Activated T-cell treated with anti-CD3 and anti-CD28 coated beads, Interleukin-2, amount 50 U/mL, for 4 hours (primary cell): ENCODE measurements at regions not wholly inside any gene's neighbourhood (a gene's known extent, or its start where the extent isn't known, plus 50 kb on each side); places are given as distances from the start of the nearest gene placed in this dataset.

Experiments used
- ATAC-seq, 2 donors: fragments of 200-7000 bp; cut with Tn5 transposase; one replicate each; pipeline ENCODE4 v1.10.0; 2021
- DNase-seq: peaks from one replicate; pipeline ENCODE4 v3.0.0-alpha.2; 2020
- H3K27me3 Mint-ChIP-seq: one replicate; pipeline ENCODE4 v1.8.0; 2021; ENCODE audit warnings: low read depth, mixed read lengths
- H3K36me3 Mint-ChIP-seq: one replicate; pipeline ENCODE4 v1.8.0; 2022; ENCODE audit warnings: mixed read lengths; ENCODE audit not compliant: insufficient read depth
- H3K4me1 Mint-ChIP-seq: one replicate; pipeline ENCODE4 v1.8.0; 2021; ENCODE audit warnings: low read depth, mixed read lengths
- H3K4me3 Mint-ChIP-seq: one replicate; pipeline ENCODE4 v1.8.0; 2021; ENCODE audit warnings: mild to moderate bottlenecking, moderate library complexity, mixed read lengths
- H3K9me3 Mint-ChIP-seq: one replicate; pipeline ENCODE4 v1.8.0; 2021; ENCODE audit warnings: mixed read lengths

GRCh38 chr20:39534846-39535245 is 572.7 kb downstream of the DHX35 start:
- H3K4me1 Mint-ChIP-seq, result no peaks in the 10 kb centered on the region
- no peaks in the 10 kb centered on the region for H3K27me3 Mint-ChIP-seq
- H3K9me3 Mint-ChIP-seq, result no peaks in the 10 kb centered on the region
- no peak for DNase-seq
- H3K4me3 Mint-ChIP-seq, result no peak overlapping the region
- H3K36me3 Mint-ChIP-seq, result no peaks in the 10 kb centered on the region
- ATAC-seq, result no peak

- no peak overlapping the region for H3K4me3 Mint-ChIP-seq
- H3K36me3 Mint-ChIP-seq, result no peaks in the 10 kb centered on the region
- DNase-seq (no peak), ATAC-seq (no peak)
- no peaks in the 10 kb centered on the region for H3K4me1 Mint-ChIP-seq
- H3K9me3 Mint-ChIP-seq, result no peaks in the 10 kb centered on the region
- no peaks in the 10 kb centered on the region for H3K27me3 Mint-ChIP-seq
Observed at GRCh38 chr20:39533858-39534257, 571.7 kb downstream of the DHX35 start.

GRCh38 chr20:39532205-39532604 is 570.1 kb downstream of the DHX35 start:
- Mint-ChIP-seq H3K36me3 (no peaks in the 10 kb centered on the region), H3K4me1 (no peaks in the 10 kb centered on the region), H3K27me3 (no peaks in the 10 kb centered on the region), H3K4me3 (no peak overlapping the region), H3K9me3 (no peaks in the 10 kb centered on the region)
- no peak for DNase-seq
- ATAC-seq, result no peak

DNA sequence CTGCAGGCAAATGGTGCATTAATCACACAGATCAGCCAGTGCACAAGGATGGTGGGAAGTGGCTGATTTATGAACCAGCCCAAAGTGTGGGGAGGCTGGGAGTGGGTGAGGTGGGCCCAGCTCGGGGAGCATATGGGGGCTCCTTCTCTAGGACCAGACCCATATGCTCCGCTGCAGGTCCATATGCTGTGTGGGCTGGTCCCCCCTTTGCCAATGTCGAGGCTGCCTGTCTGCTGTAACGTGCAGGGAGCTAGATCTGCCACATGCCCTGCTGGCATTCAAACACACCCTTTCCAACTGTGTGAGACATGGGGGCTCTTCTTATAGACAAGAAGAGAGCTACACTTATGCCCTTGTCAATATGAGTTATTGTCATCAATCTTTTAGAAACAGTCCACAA is 566.3 kb downstream of the DHX35 start:
- H3K27me3 Mint-ChIP-seq, result no peaks in the 10 kb centered on the region
- DNase-seq (no peak), ATAC-seq (no peak)
- no peaks in the 10 kb centered on the region for H3K4me1 Mint-ChIP-seq
- H3K36me3 Mint-ChIP-seq, result no peaks in the 10 kb centered on the region
- H3K9me3 Mint-ChIP-seq, result no peaks in the 10 kb centered on the region
- no peak overlapping the region for H3K4me3 Mint-ChIP-seq

DNA sequence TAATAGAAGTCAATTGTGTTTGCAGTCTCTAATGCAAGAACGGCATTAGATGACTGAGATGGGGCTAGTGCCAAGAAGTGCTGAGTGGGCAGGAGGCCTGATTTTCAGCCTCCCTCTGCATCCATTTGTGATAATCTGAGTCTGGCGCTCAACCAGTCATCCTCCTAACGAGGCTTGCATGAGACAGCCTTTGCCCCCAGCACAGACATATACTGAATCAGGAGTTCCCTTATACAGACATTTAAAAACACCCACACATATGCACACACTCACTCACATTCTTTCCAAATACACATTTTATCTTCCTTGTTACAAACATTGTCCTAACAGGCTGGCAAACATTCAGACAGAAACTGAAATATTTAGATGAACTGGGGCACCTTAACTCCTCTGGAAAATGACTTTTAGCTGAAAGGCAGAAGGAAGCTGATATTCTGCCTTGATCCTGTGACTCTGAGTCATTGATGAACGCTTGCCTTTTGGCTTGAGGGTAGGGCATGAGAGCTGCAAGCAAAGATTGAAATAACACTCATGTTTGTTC is 562.3 kb downstream of the DHX35 start:
- ATAC-seq, result no peak
- peaks cover 6% of the 10 kb centered on the region for H3K9me3 Mint-ChIP-seq
- no peak for DNase-seq
- no peaks in the 10 kb centered on the region for H3K4me1 Mint-ChIP-seq
- H3K4me3 Mint-ChIP-seq, result no peak overlapping the region
- H3K27me3 Mint-ChIP-seq, result no peaks in the 10 kb centered on the region
- H3K36me3 Mint-ChIP-seq, result no peaks in the 10 kb centered on the region

DNA sequence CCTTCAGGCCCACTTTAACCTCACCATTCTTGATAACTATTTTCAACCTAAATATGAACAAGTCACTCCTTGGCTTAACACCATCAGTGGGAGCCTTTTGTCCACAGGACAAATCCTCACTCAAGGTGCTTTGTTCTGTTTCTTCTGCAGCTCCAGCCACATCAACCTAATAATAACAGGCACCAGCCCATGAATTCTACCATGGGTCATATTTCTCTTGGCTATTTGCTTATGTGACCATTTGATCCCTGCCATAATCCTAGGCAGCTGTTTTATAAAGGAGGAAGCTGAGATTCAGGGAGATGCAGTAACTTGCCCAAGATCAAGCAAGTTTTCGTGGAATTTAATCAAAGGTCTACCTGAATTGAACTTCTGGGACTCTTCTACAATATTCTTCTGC is 561.3 kb downstream of the DHX35 start:
- Mint-ChIP-seq H3K4me1 (no peaks in the 10 kb centered on the region), H3K27me3 (no peaks in the 10 kb centered on the region), H3K4me3 (no peak overlapping the region), H3K36me3 (no peaks in the 10 kb centered on the region), H3K9me3 (peaks cover 6% of the 10 kb centered on the region)
- no peak for DNase-seq
- ATAC-seq, result no peak

GRCh38 chr20:39518654-39519053 is 556.5 kb downstream of the DHX35 start:
- Mint-ChIP-seq H3K27me3 (no peaks in the 10 kb centered on the region), H3K36me3 (no peaks in the 10 kb centered on the region), H3K4me3 (no peak overlapping the region), H3K9me3 (peaks cover 12% of the 10 kb centered on the region), H3K4me1 (no peaks in the 10 kb centered on the region)
- no peak for ATAC-seq
- DNase-seq, result no peak

- no peak overlapping the region for H3K4me3 Mint-ChIP-seq
- H3K9me3 Mint-ChIP-seq, result peaks cover 17% of the 10 kb centered on the region
- no peaks in the 10 kb centered on the region for H3K4me1 Mint-ChIP-seq
- no peaks in the 10 kb centered on the region for H3K27me3 Mint-ChIP-seq
- ATAC-seq (no peak), DNase-seq (no peak)
- no peaks in the 10 kb centered on the region for H3K36me3 Mint-ChIP-seq
Observed at GRCh38 chr20:39516964-39517363, 554.8 kb downstream of the DHX35 start.

DNA sequence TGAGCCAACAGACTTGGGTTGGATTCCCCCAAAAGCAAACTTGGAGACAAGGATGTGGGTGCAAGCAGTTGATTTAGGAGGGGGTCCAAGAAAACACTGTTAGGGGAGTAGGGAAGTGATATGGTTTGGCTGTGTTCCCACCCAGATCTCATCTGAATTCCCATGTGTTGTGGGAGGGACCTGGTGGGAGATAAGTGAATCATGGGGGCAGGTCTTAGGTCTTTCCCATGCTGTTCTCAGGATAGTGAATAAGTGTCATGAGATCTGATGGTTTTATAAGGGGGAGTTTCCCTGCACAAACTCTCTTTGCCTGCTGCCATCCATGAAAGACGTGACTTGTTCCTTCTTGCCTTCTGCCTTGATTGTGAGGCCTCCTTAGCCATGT is 542.6 kb downstream of the DHX35 start:
- H3K4me1 Mint-ChIP-seq, result no peaks in the 10 kb centered on the region
- DNase-seq, result no peak
- H3K9me3 Mint-ChIP-seq, result no peaks in the 10 kb centered on the region
- no peak for ATAC-seq
- H3K4me3 Mint-ChIP-seq, result no peak overlapping the region
- no peaks in the 10 kb centered on the region for H3K27me3 Mint-ChIP-seq
- H3K36me3 Mint-ChIP-seq, result no peaks in the 10 kb centered on the region

GRCh38 chr20:39503902-39504709 is 542.0 kb downstream of the DHX35 start:
- DNase-seq (no peak), ATAC-seq (no peak)
- Mint-ChIP-seq H3K4me1 (no peaks in the 10 kb centered on the region), H3K36me3 (no peaks in the 10 kb centered on the region), H3K9me3 (no peaks in the 10 kb centered on the region), H3K4me3 (no peak overlapping the region), H3K27me3 (no peaks in the 10 kb centered on the region)

- Mint-ChIP-seq H3K36me3 (no peaks in the 10 kb centered on the region), H3K4me3 (no peak overlapping the region), H3K27me3 (peaks cover 3% of the 10 kb centered on the region), H3K4me1 (no peaks in the 10 kb centered on the region), H3K9me3 (peaks cover 7% of the 10 kb centered on the region)
- no peak for ATAC-seq
- DNase-seq, result no peak
Observed at GRCh38 chr20:39492223-39492797, 530.2 kb downstream of the DHX35 start.

GRCh38 chr20:39491711-39492110 is 529.6 kb downstream of the DHX35 start:
- Mint-ChIP-seq H3K4me3 (no peak overlapping the region), H3K4me1 (no peaks in the 10 kb centered on the region), H3K27me3 (peaks cover 3% of the 10 kb centered on the region), H3K9me3 (peaks cover 3% of the 10 kb centered on the region), H3K36me3 (no peaks in the 10 kb centered on the region)
- ATAC-seq (no peak), DNase-seq (no peak)

GRCh38 chr20:39489986-39490560 is 527.9 kb downstream of the DHX35 start:
- Mint-ChIP-seq H3K9me3 (peaks cover 3% of the 10 kb centered on the region), H3K27me3 (peaks cover 3% of the 10 kb centered on the region), H3K4me3 (no peak overlapping the region), H3K4me1 (no peaks in the 10 kb centered on the region), H3K36me3 (no peaks in the 10 kb centered on the region)
- DNase-seq (no peak), ATAC-seq (no peak)

DNA sequence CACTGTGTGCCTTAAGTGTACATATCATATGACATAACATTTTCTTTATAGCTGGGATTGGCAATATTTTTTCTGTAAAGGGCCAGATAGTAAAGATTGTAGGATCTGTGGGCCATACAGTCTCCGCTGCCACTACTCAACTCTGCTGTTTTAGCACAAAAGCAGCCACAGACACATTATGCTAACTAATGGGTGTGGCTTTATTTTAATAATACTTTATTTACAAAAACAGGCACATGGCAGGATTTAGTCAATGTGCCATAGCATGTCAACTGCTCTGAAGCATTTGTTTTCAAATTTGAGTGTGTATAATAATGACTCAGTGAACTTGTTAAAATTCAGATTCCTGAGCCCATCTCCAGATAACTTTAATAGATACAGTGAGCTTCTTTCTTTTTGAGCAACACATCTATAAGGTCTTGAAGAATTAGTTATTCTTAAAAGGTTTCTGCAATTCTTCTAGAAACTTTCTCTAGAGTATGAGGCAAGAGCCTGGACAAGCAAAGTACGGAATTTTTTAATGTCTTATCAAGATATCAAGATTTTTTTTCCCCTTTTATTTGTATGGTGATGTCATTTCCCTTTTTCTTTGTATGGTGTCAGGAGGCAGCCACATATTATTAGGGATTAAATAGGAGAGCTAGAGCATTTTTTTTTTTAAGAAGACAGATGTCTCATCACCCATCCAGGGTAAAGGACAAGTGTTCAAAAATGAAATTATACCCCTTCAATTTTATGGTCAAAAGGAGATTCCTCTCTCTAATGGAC is 518.3 kb downstream of the DHX35 start:
- Mint-ChIP-seq H3K27me3 (no peaks in the 10 kb centered on the region), H3K36me3 (no peaks in the 10 kb centered on the region), H3K4me1 (no peaks in the 10 kb centered on the region), H3K4me3 (no peak overlapping the region), H3K9me3 (no peaks in the 10 kb centered on the region)
- DNase-seq, result no peak
- ATAC-seq, result no peak
